Small intestine (tissue), 7 donors: ENCODE measurements at regions not wholly inside any gene's neighbourhood (a gene's known extent, or its start where the extent isn't known, plus 50 kb on each side); places are given as distances from the start of the nearest gene placed in this dataset.

Experiments
- DNase-seq, 2 donors: peaks; one replicate each; pipeline versions ENCODE4 v3.0.0 to v3.0.0-alpha.2; 2013
- FAIRE-seq: peaks from 2 replicates; lab custom pipeline; 2012; peaks lifted over from hg19 to GRCh38; lab: Jason Lieb, UNC
- H3K27ac ChIP-seq, 3 donors: one replicate each; pipeline ENCODE4 v1.5.1; 2013; ENCODE audit warnings: low read length in 2 of 3, mild to moderate bottlenecking in 2 of 3, control low read depth in 1 of 3, inconsistent platforms in 1 of 3, low read depth in 1 of 3, moderate library complexity in 1 of 3
- H3K27me3 ChIP-seq, 3 donors: one replicate each; pipeline ENCODE4 v1.6.1; 2013; ENCODE audit warnings: low read length in 3 of 3, inconsistent platforms in 1 of 3; ENCODE audit not compliant: control insufficient read depth in 3 of 3, insufficient read depth in 3 of 3
- H3K36me3 ChIP-seq, 3 donors: one replicate each; pipeline ENCODE4 v1.6.1; 2013; ENCODE audit warnings: low read length in 3 of 3, inconsistent platforms in 1 of 3, low read depth in 1 of 3, mild to moderate bottlenecking in 1 of 3, moderate library complexity in 1 of 3; ENCODE audit not compliant: control insufficient read depth in 3 of 3, insufficient read depth in 2 of 3
- H3K4me1 ChIP-seq, 3 donors: one replicate each; pipeline ENCODE4 v1.6.1; 2013; ENCODE audit warnings: low read length in 2 of 3, inconsistent platforms in 1 of 3, low read depth in 1 of 3, mild to moderate bottlenecking in 1 of 3, moderate library complexity in 1 of 3; ENCODE audit not compliant: control insufficient read depth in 3 of 3, insufficient read depth in 2 of 3
- H3K4me3 ChIP-seq, 3 donors: one replicate each; pipeline ENCODE4 v1.5.1; 2013; ENCODE audit warnings: low read length in 3 of 3, control low read depth in 1 of 3, inconsistent platforms in 1 of 3, low read depth in 1 of 3, mild to moderate bottlenecking in 1 of 3, moderate library complexity in 1 of 3
- H3K9me3 ChIP-seq, 2 donors: one replicate each; pipeline ENCODE4 v1.6.1; 2013; ENCODE audit warnings: low read depth in 1 of 2, low read length in 1 of 2; ENCODE audit not compliant: control insufficient read depth in 2 of 2, insufficient read depth in 1 of 2
- WGBS, 3 donors: extraction: QIAGEN DNeasy Blood & Tissue Kit; methylation state at CpG; one replicate each; pipeline ENCODE4 v1.1.7; 2013; 5-methylcytosine and 5-hydroxymethylcytosine counted together
- donor health status: healthy with polysubstance abuse.
- donor health status: control.
- donor health status: control.
- donor health status: Bipolar disorder and iron deficiency.
- donor health status: healthy.

- H3K27ac ChIP-seq: no peak overlapping the region
- no peaks in the 10 kb centered on the region for H3K36me3 ChIP-seq
- H3K4me1 ChIP-seq: no peaks in the 10 kb centered on the region
- no peak for FAIRE-seq
- no peak for DNase-seq
- peaks cover 0 to 16% of the 10 kb centered on the region in 2 donors for H3K9me3 ChIP-seq
- no peak overlapping the region for H3K4me3 ChIP-seq
- no peaks in the 10 kb centered on the region for H3K27me3 ChIP-seq
Measured at GRCh38 chr2:6288791-6289190, 576.9 kb downstream of the CMPK2 start.

GRCh38 chr2:6290217-6291015 is 575.3 kb downstream of the CMPK2 start:
- DNase-seq: no peak
- WGBS, 3 donors: 79 to 89% (median 84%) methylated on average over 9 of the region's 9 CpGs

DNA sequence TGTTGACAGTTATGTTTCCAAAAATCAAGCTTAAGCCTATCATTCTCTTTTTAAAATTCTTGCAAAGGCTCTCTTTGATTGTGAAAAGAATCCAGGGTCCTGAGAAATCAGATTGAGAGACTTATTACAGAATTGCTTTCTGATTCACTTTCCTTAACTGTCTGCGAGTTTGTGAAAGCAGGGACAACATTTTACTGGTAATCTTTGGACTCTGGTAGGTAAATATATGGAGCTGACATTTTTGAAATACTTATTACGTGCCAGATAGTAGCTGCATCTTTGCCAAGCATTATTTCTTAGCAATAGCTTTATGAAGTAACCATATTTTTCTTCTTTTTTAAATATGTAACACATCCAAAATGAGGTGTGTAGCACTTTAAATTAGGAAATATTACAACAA is 570.9 kb downstream of the CMPK2 start:
- H3K4me1 ChIP-seq: no peaks in the 10 kb centered on the region
- WGBS, 3 donors: 9 to 50% (median 19%) methylated on average over 2 of the region's 2 CpGs
- no peak overlapping the region for H3K27ac ChIP-seq
- DNase-seq: peak in 1 of 2 donors; percentile 16
- no peaks in the 10 kb centered on the region for H3K36me3 ChIP-seq
- no peaks in the 10 kb centered on the region for H3K27me3 ChIP-seq
- FAIRE-seq: no peak
- H3K9me3 ChIP-seq: peaks cover 0 to 19% of the 10 kb centered on the region in 2 donors
- no peak overlapping the region for H3K4me3 ChIP-seq

More at GRCh38 chr2:6290217-6291015, 575.3 kb downstream of the CMPK2 start:
- Histone ChIP-seq H3K4me3 (no peak overlapping the region), H3K36me3 (no peaks in the 10 kb centered on the region), H3K27me3 (no peaks in the 10 kb centered on the region), H3K27ac (no peak overlapping the region), H3K4me1 (no peaks in the 10 kb centered on the region), H3K9me3 (peaks cover 0 to 19% of the 10 kb centered on the region in 2 donors)
- no peak for FAIRE-seq

GRCh38 chr2:6297238-6297637 is 568.5 kb downstream of the CMPK2 start:
- 82 to 91% (median 89%) methylated on average over 4 of the region's 4 CpGs for WGBS, 3 donors
- no peaks in the 10 kb centered on the region for H3K36me3 ChIP-seq
- no peak overlapping the region for H3K27ac ChIP-seq

GRCh38 chr2:6301426-6301825 is 564.3 kb downstream of the CMPK2 start:
- H3K9me3 ChIP-seq: no peaks in the 10 kb centered on the region
- H3K4me3 ChIP-seq: no peak overlapping the region
- no peaks in the 10 kb centered on the region for H3K4me1 ChIP-seq
- no peaks in the 10 kb centered on the region for H3K27me3 ChIP-seq
- no peaks in the 10 kb centered on the region for H3K36me3 ChIP-seq
- no peak overlapping the region for H3K27ac ChIP-seq
- FAIRE-seq: no peak
- no peak for DNase-seq
- 89 to 94% (median 90%) methylated on average over 2 of the region's 2 CpGs for WGBS, 3 donors

More at GRCh38 chr2:6297238-6297637, 568.5 kb downstream of the CMPK2 start:
- no peak for FAIRE-seq
- no peak overlapping the region for H3K4me3 ChIP-seq
- H3K4me1 ChIP-seq: no peaks in the 10 kb centered on the region
- no peaks in the 10 kb centered on the region for H3K27me3 ChIP-seq
- DNase-seq: no peak
- peaks cover 0 to 13% of the 10 kb centered on the region in 2 donors for H3K9me3 ChIP-seq

DNA sequence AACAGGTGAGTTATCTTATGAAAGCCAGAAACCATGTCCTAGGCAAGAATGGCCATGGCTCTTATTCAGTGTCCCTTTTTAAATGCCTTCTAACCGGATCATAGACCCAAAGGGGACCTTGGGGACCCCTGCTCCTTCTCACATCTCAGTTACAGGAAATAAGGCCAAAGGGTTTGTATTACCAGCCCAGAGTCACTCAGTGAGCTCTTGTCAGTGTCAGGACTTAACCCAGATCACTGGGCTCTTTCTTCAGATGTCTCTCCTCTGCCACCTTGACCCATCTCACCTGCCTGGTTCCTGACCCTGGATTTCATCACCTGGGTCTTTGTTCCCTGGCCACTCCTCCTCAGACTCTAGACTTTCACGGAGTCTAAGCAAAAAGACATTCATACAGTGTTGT is 556.7 kb downstream of the CMPK2 start:
- no peaks in the 10 kb centered on the region for H3K27me3 ChIP-seq
- H3K4me1 ChIP-seq: no peaks in the 10 kb centered on the region
- FAIRE-seq (no peak), DNase-seq (no peak)
- no peaks in the 10 kb centered on the region for H3K36me3 ChIP-seq
- 74 to 85% (median 77%) methylated on average over 2 of the region's 2 CpGs for WGBS, 3 donors
- H3K4me3 ChIP-seq: no peak overlapping the region
- H3K9me3 ChIP-seq: no peaks in the 10 kb centered on the region
- no peak overlapping the region for H3K27ac ChIP-seq

- FAIRE-seq (no peak), DNase-seq (no peak)
- Histone ChIP-seq H3K27me3 (peaks cover 0 to 4% (median 0%) of the 10 kb centered on the region in 3 donors), H3K9me3 (no peaks in the 10 kb centered on the region), H3K4me3 (no peak overlapping the region), H3K4me1 (no peaks in the 10 kb centered on the region), H3K27ac (no peak overlapping the region), H3K36me3 (no peaks in the 10 kb centered on the region)
- WGBS, 3 donors: 65 to 72% (median 66%) methylated on average over 9 of the region's 9 CpGs
Measured at GRCh38 chr2:6309415-6310255, 556.1 kb downstream of the CMPK2 start.

DNA sequence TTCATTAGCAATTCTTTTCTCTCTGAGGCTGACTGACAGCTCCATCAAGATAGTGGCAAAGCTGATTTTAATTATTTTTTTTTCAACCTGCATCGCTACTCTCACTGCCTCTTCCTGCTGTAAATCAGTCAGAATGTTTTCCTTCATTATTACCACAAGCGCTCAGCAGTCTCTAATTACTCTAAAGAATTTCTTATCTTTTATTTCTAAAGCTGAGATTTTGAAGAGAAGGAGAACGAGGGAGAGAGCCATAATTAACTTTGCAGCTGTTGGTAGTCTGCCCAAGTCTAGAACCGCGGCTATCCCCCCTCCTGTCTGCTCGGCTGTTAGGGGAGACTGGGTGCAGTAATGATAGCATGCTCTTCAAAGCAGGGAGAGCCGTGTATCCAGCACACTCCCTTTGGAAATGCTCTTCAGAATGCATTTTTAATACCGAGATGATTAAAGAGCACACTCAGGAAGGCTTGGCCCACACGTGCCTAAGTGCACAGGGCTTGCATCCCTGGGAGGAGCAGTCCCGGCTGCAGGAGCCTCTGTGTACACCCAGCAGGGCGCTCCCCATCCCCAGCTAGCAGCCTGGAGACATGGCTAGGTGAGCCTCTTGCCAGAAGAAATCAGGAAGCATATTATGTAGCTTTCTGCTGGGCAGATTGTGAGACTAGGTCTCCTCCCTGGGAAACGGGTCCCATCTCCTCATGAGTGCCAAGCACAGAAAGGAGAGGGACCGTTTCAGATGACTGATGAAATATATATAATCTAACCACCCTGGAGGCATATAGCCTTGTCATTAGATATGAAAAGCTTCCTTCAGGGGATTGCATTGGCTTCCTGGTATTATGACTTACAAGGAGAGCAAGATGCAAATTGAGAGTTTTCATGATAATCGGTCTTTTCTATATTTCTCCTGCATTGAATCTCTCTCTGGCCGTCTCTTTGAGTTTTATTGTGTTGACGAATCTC is 555.2 kb downstream of the CMPK2 start:
- FAIRE-seq (no peak), DNase-seq (peak in 1 of 2 donors; percentile 5)
- Histone ChIP-seq H3K27ac (no peak overlapping the region), H3K27me3 (peaks cover 0 to 4% (median 0%) of the 10 kb centered on the region in 3 donors), H3K36me3 (no peaks in the 10 kb centered on the region), H3K4me3 (no peak overlapping the region), H3K4me1 (no peaks in the 10 kb centered on the region), H3K9me3 (no peaks in the 10 kb centered on the region)
- WGBS, 3 donors: 16 to 36% (median 21%) methylated on average over 16 of the region's 16 CpGs
